Stomach (tissue), 4 donors: ENCODE measurements at regions not wholly inside any gene's neighbourhood (a gene's known extent, or its start where the extent isn't known, plus 50 kb on each side); places are given as distances from the start of the nearest gene placed in this dataset.

ENCODE experiments used
- POLR2A ChIP-seq, 4 donors: fragments of 450-650 bp; IDR thresholded peaks; one replicate each; pipeline ENCODE4 v1.6.1; 2016; ENCODE audit warnings: antibody characterized with exemption in 4 of 4, control low read depth in 2 of 4, mild to moderate bottlenecking in 1 of 4, moderate library complexity in 1 of 4
- POLR2AphosphoS5 ChIP-seq, 3 donors: sonication (generic); formaldehyde crosslinking; IDR thresholded peaks; one replicate each; pipeline ENCODE4 v1.6.1; 2016; ENCODE audit warnings: antibody characterized with exemption in 3 of 3

DNA sequence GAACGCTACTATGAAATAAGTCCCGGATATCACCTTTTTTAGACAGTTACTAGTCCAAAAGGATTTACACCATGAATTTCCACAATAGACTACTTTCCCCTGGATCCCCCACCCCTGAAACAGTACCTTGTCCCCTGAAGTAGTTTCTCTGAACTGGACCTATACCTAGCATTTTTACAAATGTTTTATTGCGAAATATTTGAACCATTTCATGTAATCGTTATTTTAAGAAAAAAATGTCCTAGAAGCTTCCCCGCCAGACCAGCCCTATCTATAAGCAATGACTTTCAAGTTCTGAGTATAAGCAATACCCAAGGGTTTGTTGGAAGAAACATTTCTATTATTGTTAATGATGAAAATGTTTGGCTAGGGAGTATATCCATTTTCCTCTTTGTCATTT is 517.8 kb upstream of the IGFBP7 start:
- TF ChIP-seq POLR2A (IDR thresholded peaks at IDR 0.05) (no peak), POLR2AphosphoS5 (IDR thresholded peaks at IDR 0.05) (no peak)
